Brain microvascular endothelial cell (primary cell): ENCODE measurements at regions not wholly inside any gene's neighbourhood (a gene's known extent, or its start where the extent isn't known, plus 50 kb on each side); places are given as distances from the start of the nearest gene placed in this dataset.

Experiments used
- DNase-seq: peaks from one replicate; pipeline ENCODE4 v3.0.0-alpha.2; 2020
- H3K27ac ChIP-seq: fragments of 250-450 bp; sonication (Bioruptor Pico); 2 replicates; pipeline ENCODE4 v1.5.1; 2020; ENCODE audit warnings: mild to moderate bottlenecking, moderate library complexity
- H3K27me3 ChIP-seq: fragments of 250-450 bp; sonication (Bioruptor Pico); replicated peaks from 2 replicates; pipeline ENCODE4 v1.5.1; 2020; ENCODE audit warnings: mild to moderate bottlenecking
- H3K36me3 ChIP-seq: fragments of 250-450 bp; sonication (Bioruptor Pico); replicated peaks from 2 replicates; pipeline ENCODE4 v1.5.1; 2020; ENCODE audit warnings: mild to moderate bottlenecking
- H3K4me3 ChIP-seq: 2 replicates; pipeline ENCODE4 v1.5.1; 2011; ENCODE audit warnings: low read depth, mild to moderate bottlenecking, control low read depth, low read length, moderate library complexity
- CTCF ChIP-seq: IDR thresholded peaks from 2 replicates; pipeline ENCODE4 v1.5.1; 2011; ENCODE audit warnings: low read depth, mild to moderate bottlenecking, moderate library complexity, low read length, control low read depth, inconsistent platforms; ENCODE audit errors: missing control alignments
- in situ Hi-C: cut with HindIII; loops from 2 replicates; pipeline ENCODE4 v1.10.0; 2017; ENCODE audit warnings: low sequenced_read_pairs, low pct_ligation_motif_present

GRCh38 chr2:3125001-3125760, 252.4 kb downstream of the EIPR1 start:
- Histone ChIP-seq H3K27me3 (no peaks in the 10 kb centered on the region), H3K36me3 (no peaks in the 10 kb centered on the region), H3K27ac (no peak overlapping the region), H3K4me3 (no peak overlapping the region)
- no peak for DNase-seq
- TF ChIP-seq CTCF, result no peak
- in situ Hi-C loops, result no loop called here

GRCh38 chr2:3122525-3122924, 255.1 kb downstream of the EIPR1 start:
- Histone ChIP-seq H3K4me3 (no peak overlapping the region), H3K36me3 (no peaks in the 10 kb centered on the region), H3K27me3 (no peaks in the 10 kb centered on the region), H3K27ac (no peak overlapping the region)
- in situ Hi-C loops, result no loop called here
- no peak for DNase-seq
- TF ChIP-seq CTCF, result no peak

GRCh38 chr2:3121601-3122000, 256.0 kb downstream of the EIPR1 start:
- no peak overlapping the region for H3K27ac ChIP-seq
- no peaks in the 10 kb centered on the region for H3K27me3 ChIP-seq
- no peak overlapping the region for H3K4me3 ChIP-seq
- in situ Hi-C loops, result no loop called here
- no peak for DNase-seq
- no peak for TF ChIP-seq CTCF
- no peaks in the 10 kb centered on the region for H3K36me3 ChIP-seq

GRCh38 chr2:3117650-3118216, 259.9 kb downstream of the EIPR1 start:
- H3K36me3 ChIP-seq, result no peaks in the 10 kb centered on the region
- in situ Hi-C loops, result no loop called here
- no peaks in the 10 kb centered on the region for H3K27me3 ChIP-seq
- DNase-seq, result no peak
- no peak for TF ChIP-seq CTCF
- H3K27ac ChIP-seq, result no peak overlapping the region
- H3K4me3 ChIP-seq, result no peak overlapping the region

- Histone ChIP-seq H3K4me3 (no peak overlapping the region), H3K36me3 (no peaks in the 10 kb centered on the region), H3K27me3 (no peaks in the 10 kb centered on the region), H3K27ac (no peak overlapping the region)
- no peak for DNase-seq
- in situ Hi-C loops, result no loop called here
- no peak for TF ChIP-seq CTCF
Observed at GRCh38 chr2:3116371-3116770, 261.2 kb downstream of the EIPR1 start.
